ENCODE measurements at regions not wholly inside any gene's neighbourhood (a gene's known extent, or its start where the extent isn't known, plus 50 kb on each side); places are given as distances from the start of the nearest gene placed in this dataset.

- no peak for TF ChIP-seq SP1 (IDR thresholded peaks at IDR 0.05; ENCODE audit: low read depth, low read length)
- TF ChIP-seq TAF1 (IDR thresholded peaks at IDR 0.05; ENCODE audit: low read depth, low read length) = no peak
- no peak for TF ChIP-seq CHD2 (IDR thresholded peaks at IDR 0.05; ENCODE audit: low read length)
- TF ChIP-seq CTCF (IDR thresholded peaks at IDR 0.05; ENCODE audit: control extremely low read depth in 1 of 3, insufficient read depth in 1 of 3, low read depth in 1 of 3, low read length in 3 of 3) = no peak
- TF ChIP-seq CHD1 (IDR thresholded peaks at IDR 0.05; ENCODE audit: low read depth, low read length) = no peak
- no peak for TF ChIP-seq EZH2 (IDR thresholded peaks at IDR 0.05; ENCODE audit: low read depth, low read length, severe bottlenecking)
- no peak for TF ChIP-seq YY1 (IDR thresholded peaks at IDR 0.05; ENCODE audit: low read depth, low read length)
Measured at GRCh38 chr15:94847325-94847724, 616.0 kb downstream of the MCTP2 start.

Measured in H1 (cell line).